Prostate gland (tissue), 2 donors: ENCODE measurements at regions not wholly inside any gene's neighbourhood (a gene's known extent, or its start where the extent isn't known, plus 50 kb on each side); places are given as distances from the start of the nearest gene placed in this dataset.

ENCODE experiments used
- DNase-seq: peaks from one replicate; pipeline ENCODE4 v3.0.0-alpha.2; 2019; ENCODE audit warnings: low spot score
- H3K27ac ChIP-seq, 2 donors: fragments of 200-600 bp; sonication (generic); 2 replicates each; pipeline ENCODE4 v1.5.1; 2017 to 2019
- H3K27me3 ChIP-seq: fragments of 200-600 bp; sonication (generic); replicated peaks from 2 replicates; pipeline ENCODE4 v1.5.1; 2019; ENCODE audit not compliant: insufficient read depth
- H3K36me3 ChIP-seq, 2 donors: fragments of 200-600 bp; sonication (generic); 1 replicate in 1 of 2; 2 replicates in 1 of 2; pipeline versions ENCODE4 v1.5.1 to v1.8.1; 2017 to 2019
- H3K4me1 ChIP-seq: fragments of 200-600 bp; sonication (generic); replicated peaks from 2 replicates; pipeline ENCODE4 v1.5.1; 2019
- H3K4me3 ChIP-seq, 2 donors: fragments of 200-600 bp; sonication (generic); 2 replicates each; pipeline ENCODE4 v1.5.1; 2017 to 2019
- H3K9me3 ChIP-seq: fragments of 200-600 bp; sonication (generic); 2 replicates; pipeline ENCODE4 v1.5.1; 2017
- CTCF ChIP-seq, 4 experiments: fragments of 200-600 bp in 2 of 4; fragments of 450-650 bp in 2 of 4; sonication (generic) in 2 of 4; IDR thresholded peaks; 1 replicate in 3 of 4; 2 replicates in 1 of 4; pipeline ENCODE4 v1.5.1; 2016 to 2019; ENCODE audit warnings: antibody characterized with exemption in 4 of 4, mild to moderate bottlenecking in 2 of 4, moderate library complexity in 2 of 4
- POLR2A ChIP-seq: fragments of 450-650 bp; IDR thresholded peaks from one replicate; pipeline ENCODE4 v1.6.1; 2016; ENCODE audit warnings: antibody characterized with exemption, mild to moderate bottlenecking
- POLR2AphosphoS5 ChIP-seq: sonication (generic); formaldehyde crosslinking; IDR thresholded peaks from one replicate; pipeline ENCODE4 v1.6.1; 2017; ENCODE audit warnings: antibody characterized with exemption
- WGBS: methylation state at CpG from one replicate; pipeline ENCODE4 v1.1.5; 2018; 5-methylcytosine and 5-hydroxymethylcytosine counted together
- intact Hi-C: fragments of 100-400 bp; cut with DNase I; formaldehyde crosslinking; loops from one replicate; pipeline ENCODE4 v1.14.2; 2022

DNA sequence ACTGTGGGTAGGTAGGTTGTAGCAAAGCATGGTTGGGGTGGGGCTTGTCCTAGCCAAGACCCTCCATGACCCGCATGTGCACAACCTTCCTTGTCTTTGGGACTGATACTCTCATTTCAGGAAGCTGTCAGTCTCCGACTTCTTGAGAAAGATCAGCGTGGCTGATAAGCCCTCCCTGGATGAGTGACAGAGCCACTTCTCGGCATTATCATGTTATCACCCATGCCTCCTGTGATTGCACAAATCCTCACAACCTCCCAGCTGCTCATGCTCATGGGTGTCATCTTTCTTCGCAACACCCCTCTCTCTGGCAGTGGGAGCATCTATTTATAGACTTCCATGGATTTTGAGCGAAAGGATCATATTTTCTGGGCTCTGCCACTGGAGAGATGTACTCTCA lies 314.2 kb downstream of the FOXL1 start:
- intact Hi-C loops = no loop called here
- Histone ChIP-seq H3K36me3 (no peaks in the 10 kb centered on the region), H3K27ac (no peak overlapping the region), H3K4me3 (no peak overlapping the region), H3K9me3 (no peaks in the 10 kb centered on the region), H3K4me1 (no peaks in the 10 kb centered on the region), H3K27me3 (peaks cover 6% of the 10 kb centered on the region)
- no peak for DNase-seq
- TF ChIP-seq POLR2AphosphoS5 = no peak
- no peak for TF ChIP-seq CTCF (IDR thresholded peaks at IDR 0.05)
- no peak for TF ChIP-seq POLR2A
- 67% methylated on average over 6 of the region's 6 CpGs for WGBS

DNA sequence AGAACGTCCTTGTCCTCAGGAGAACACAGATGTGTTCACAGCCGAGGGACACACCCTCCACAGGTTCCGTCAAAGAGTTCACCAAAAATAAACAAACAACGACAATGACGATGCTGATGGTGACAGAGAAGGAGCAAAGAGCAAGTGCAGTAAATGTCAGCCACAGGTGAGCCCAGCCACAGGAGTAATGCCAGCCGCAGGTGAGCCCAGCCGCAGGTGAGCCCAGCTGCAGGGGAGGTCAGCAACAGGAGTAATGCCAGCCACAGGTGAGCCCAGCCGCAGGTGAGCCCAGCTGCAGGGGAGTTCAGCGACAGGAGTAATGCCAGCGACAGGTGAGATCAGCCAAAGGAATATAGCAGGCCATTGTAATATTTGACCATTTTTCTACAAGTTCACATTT lies 315.2 kb downstream of the FOXL1 start:
- intact Hi-C loops = no loop called here
- Histone ChIP-seq H3K27ac (no peak overlapping the region), H3K27me3 (peaks cover 6% of the 10 kb centered on the region), H3K36me3 (no peaks in the 10 kb centered on the region), H3K9me3 (no peaks in the 10 kb centered on the region), H3K4me3 (no peak overlapping the region), H3K4me1 (no peaks in the 10 kb centered on the region)
- no peak for TF ChIP-seq CTCF (IDR thresholded peaks at IDR 0.05)
- no peak for DNase-seq
- 56% methylated on average over 10 of the region's 10 CpGs for WGBS

- Histone ChIP-seq H3K27me3 (peaks cover 6% of the 10 kb centered on the region), H3K4me1 (no peaks in the 10 kb centered on the region), H3K4me3 (no peak overlapping the region), H3K36me3 (no peaks in the 10 kb centered on the region), H3K27ac (no peak overlapping the region), H3K9me3 (no peaks in the 10 kb centered on the region)
- DNase-seq = no peak
- 89% methylated on average over 24 of the region's 24 CpGs for WGBS
- no peak for TF ChIP-seq POLR2A
- no peak for TF ChIP-seq CTCF (IDR thresholded peaks at IDR 0.05)
- no peak for TF ChIP-seq POLR2AphosphoS5
- intact Hi-C loops = no loop called here
These were observed 315.7 kb downstream of the FOXL1 start for GRCh38 chr16:86894029-86894567.

- H3K27me3 ChIP-seq = peaks cover 6% of the 10 kb centered on the region
These were observed 316.6 kb downstream of the FOXL1 start for GRCh38 chr16:86894925-86895324.

More at GRCh38 chr16:86894925-86895324, 316.6 kb downstream of the FOXL1 start:
- intact Hi-C loops = no loop called here
- DNase-seq = no peak
- H3K27ac ChIP-seq = no peak overlapping the region
- no peaks in the 10 kb centered on the region for H3K4me1 ChIP-seq
- WGBS = 86% methylated on average over 15 of the region's 15 CpGs
- no peaks in the 10 kb centered on the region for H3K36me3 ChIP-seq
- no peaks in the 10 kb centered on the region for H3K9me3 ChIP-seq
- H3K4me3 ChIP-seq = no peak overlapping the region
- no peak for TF ChIP-seq POLR2AphosphoS5
- no peak for TF ChIP-seq POLR2A
- no peak for TF ChIP-seq CTCF (IDR thresholded peaks at IDR 0.05)
